A673 (cell line): ENCODE measurements at regions not wholly inside any gene's neighbourhood (a gene's known extent, or its start where the extent isn't known, plus 50 kb on each side); places are given as distances from the start of the nearest gene placed in this dataset.

Experiments
- BruUV-seq: library from RNA; stranded (reverse); fragments of 400-500 nt; replicated peaks from 2 replicates; lab custom pipeline; 2021; lab: Mats Ljungman, UMichigan
- CTCF ChIA-PET: fragments of 300-600 bp; sonication (Branson Sonifier 250); formaldehyde crosslinking; loops from one replicate; lab custom pipeline; 2022; ENCODE audit warnings: antibody characterized with exemption; lab: Charles Lee
- POLR2A ChIA-PET: fragments of 300-600 bp; sonication (Branson Sonifier 250); formaldehyde crosslinking; loops from one replicate; lab custom pipeline; 2022; ENCODE audit warnings: antibody characterized with exemption; ENCODE audit not compliant: low non-redundant PET; lab: Charles Lee
- DNase-seq: peaks from one replicate; pipeline ENCODE4 v3.0.0-alpha.2; 2015; ENCODE audit warnings: low spot score
- H3K27ac ChIP-seq: fragments of 200-600 bp; sonication (generic); 2 replicates; pipeline ENCODE4 v1.5.1; 2016; ENCODE audit warnings: mixed run types, low read depth, mild to moderate bottlenecking, mixed read lengths, antibody characterized with exemption, low read length; ENCODE audit not compliant: poor library complexity, severe bottlenecking
- H3K27me3 ChIP-seq: fragments of 200-600 bp; sonication (generic); replicated peaks from 2 replicates; pipeline ENCODE4 v1.6.1; 2017; ENCODE audit warnings: mixed run types, low read depth, mild to moderate bottlenecking, mixed read lengths, antibody characterized with exemption, low read length; ENCODE audit not compliant: insufficient read depth, poor library complexity
- H3K36me3 ChIP-seq: fragments of 200-600 bp; sonication (generic); 2 replicates; pipeline ENCODE4 v1.6.1; 2016; ENCODE audit warnings: mixed run types, mild to moderate bottlenecking, mixed read lengths, antibody characterized with exemption, low read length; ENCODE audit not compliant: insufficient read depth, poor library complexity, severe bottlenecking
- H3K4me1 ChIP-seq: fragments of 200-600 bp; sonication (generic); 2 replicates; pipeline ENCODE4 v1.6.1; 2017; ENCODE audit warnings: mixed run types, mild to moderate bottlenecking, mixed read lengths, antibody characterized with exemption, low read length; ENCODE audit not compliant: insufficient read depth, poor library complexity, severe bottlenecking
- H3K4me3 ChIP-seq: fragments of 200-600 bp; sonication (generic); 2 replicates; pipeline ENCODE4 v1.5.1; 2016; ENCODE audit warnings: low read depth, mixed run types, mild to moderate bottlenecking, mixed read lengths, low read length; ENCODE audit not compliant: poor library complexity, severe bottlenecking
- H3K9me3 ChIP-seq: fragments of 200-600 bp; sonication (generic); 2 replicates; pipeline ENCODE4 v1.6.1; 2016; ENCODE audit warnings: mixed run types, low read depth, mild to moderate bottlenecking, mixed read lengths, antibody characterized with exemption, low read length; ENCODE audit not compliant: poor library complexity, severe bottlenecking
- EZH2 ChIP-seq: fragments of 200-600 bp; sonication (generic); IDR thresholded peaks from 2 replicates; pipeline ENCODE4 v1.6.1; 2017; ENCODE audit warnings: borderline replicate concordance, low read depth, mild to moderate bottlenecking, mixed read lengths, antibody characterized with exemption, low read length; ENCODE audit not compliant: poor library complexity, severe bottlenecking
- intact Hi-C: fragments of 100-400 bp; cut with micrococcal nuclease; formaldehyde crosslinking; loops from one replicate; pipeline ENCODE4 v1.10.0; 2022; ENCODE audit not compliant: unreplicated experiment
- TF ChIP-seq, protein P1 (sequence below): fragments of 300-800, 200-600 bp; sonication (generic); conservative IDR thresholded peaks from 2 replicates; pipeline ENCODE4 v1.5.1; 2017; ENCODE audit warnings: low read depth, mild to moderate bottlenecking, antibody characterized with exemption, low read length, moderate library complexity, mixed read lengths

DNA sequence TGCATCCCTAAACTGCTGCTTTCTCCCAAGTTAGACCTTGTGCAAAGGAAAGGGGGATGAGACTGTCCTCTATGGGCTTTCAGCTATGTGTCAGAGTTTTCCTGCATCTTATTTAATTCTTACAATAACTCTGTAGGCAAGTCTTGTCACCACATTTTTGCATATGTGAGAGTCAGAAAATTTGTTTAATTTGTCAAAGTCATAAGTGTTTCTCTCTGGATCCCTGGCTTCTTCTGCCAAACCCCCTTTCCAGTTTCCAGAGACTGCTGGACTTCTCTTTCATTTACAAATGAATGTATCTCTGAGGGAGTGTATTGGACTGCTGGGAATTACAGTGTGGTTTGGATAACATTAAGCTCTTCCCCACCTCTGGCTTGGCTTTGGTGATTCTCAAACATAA lies 877.6 kb upstream of the SEL1L start:
- TF ChIP-seq, protein P1, sequence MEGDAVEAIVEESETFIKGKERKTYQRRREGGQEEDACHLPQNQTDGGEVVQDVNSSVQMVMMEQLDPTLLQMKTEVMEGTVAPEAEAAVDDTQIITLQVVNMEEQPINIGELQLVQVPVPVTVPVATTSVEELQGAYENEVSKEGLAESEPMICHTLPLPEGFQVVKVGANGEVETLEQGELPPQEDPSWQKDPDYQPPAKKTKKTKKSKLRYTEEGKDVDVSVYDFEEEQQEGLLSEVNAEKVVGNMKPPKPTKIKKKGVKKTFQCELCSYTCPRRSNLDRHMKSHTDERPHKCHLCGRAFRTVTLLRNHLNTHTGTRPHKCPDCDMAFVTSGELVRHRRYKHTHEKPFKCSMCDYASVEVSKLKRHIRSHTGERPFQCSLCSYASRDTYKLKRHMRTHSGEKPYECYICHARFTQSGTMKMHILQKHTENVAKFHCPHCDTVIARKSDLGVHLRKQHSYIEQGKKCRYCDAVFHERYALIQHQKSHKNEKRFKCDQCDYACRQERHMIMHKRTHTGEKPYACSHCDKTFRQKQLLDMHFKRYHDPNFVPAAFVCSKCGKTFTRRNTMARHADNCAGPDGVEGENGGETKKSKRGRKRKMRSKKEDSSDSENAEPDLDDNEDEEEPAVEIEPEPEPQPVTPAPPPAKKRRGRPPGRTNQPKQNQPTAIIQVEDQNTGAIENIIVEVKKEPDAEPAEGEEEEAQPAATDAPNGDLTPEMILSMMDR, result no peak
- no peak for TF ChIP-seq EZH2
- H3K4me1 ChIP-seq, result no peaks in the 10 kb centered on the region
- DNase-seq, result no peak
- H3K9me3 ChIP-seq, result no peaks in the 10 kb centered on the region
- H3K36me3 ChIP-seq, result no peaks in the 10 kb centered on the region
- no peak overlapping the region for H3K27ac ChIP-seq
- ChIA-PET POLR2A (no interaction called here), CTCF (no interaction called here)
- no TSS peak for BruUV-seq
- intact Hi-C loops, result no loop called here
- H3K27me3 ChIP-seq, result no peaks in the 10 kb centered on the region
- H3K4me3 ChIP-seq, result no peak overlapping the region

- H3K27ac ChIP-seq, result no peak overlapping the region
- no peaks in the 10 kb centered on the region for H3K36me3 ChIP-seq
- peaks cover 2% of the 10 kb centered on the region for H3K9me3 ChIP-seq
- H3K4me3 ChIP-seq, result no peak overlapping the region
- ChIA-PET POLR2A (no interaction called here), CTCF (no interaction called here)
- DNase-seq, result no peak
- intact Hi-C loops, result no loop called here
- H3K27me3 ChIP-seq, result no peaks in the 10 kb centered on the region
- BruUV-seq, result no TSS peak
- TF ChIP-seq EZH2, result no peak
- TF ChIP-seq, protein P1, result no peak
- H3K4me1 ChIP-seq, result no peaks in the 10 kb centered on the region
Measured at GRCh38 chr14:82412545-82412944, 878.9 kb upstream of the SEL1L start.

GRCh38 chr14:82414853-82415539 lies 881.3 kb upstream of the SEL1L start:
- ChIA-PET POLR2A (no interaction called here), CTCF (no interaction called here)
- H3K4me3 ChIP-seq, result no peak overlapping the region
- H3K4me1 ChIP-seq, result no peaks in the 10 kb centered on the region
- no peaks in the 10 kb centered on the region for H3K27me3 ChIP-seq
- no peak overlapping the region for H3K27ac ChIP-seq
- TF ChIP-seq, protein P1, result no peak
- TF ChIP-seq EZH2, result no peak
- intact Hi-C loops, result no loop called here
- no TSS peak for BruUV-seq
- no peak for DNase-seq
- no peaks in the 10 kb centered on the region for H3K36me3 ChIP-seq
- H3K9me3 ChIP-seq, result peaks cover 6% of the 10 kb centered on the region
